SU-DHL-6 (cell line): ENCODE measurements at regions not wholly inside any gene's neighbourhood (a gene's known extent, or its start where the extent isn't known, plus 50 kb on each side); places are given as distances from the start of the nearest gene placed in this dataset.
A peak's percentile ranks its signal among the peaks of the same experiment; 100 is the strongest.

Source experiments
- H2AFZ ChIP-seq: fragments of 200-600 bp; sonication (generic); 2 replicates; pipeline ENCODE4 v1.6.1; 2014; ENCODE audit warnings: low read depth, mild to moderate bottlenecking, moderate library complexity, mixed read lengths, antibody characterized with exemption, low read length; ENCODE audit not compliant: severe bottlenecking
- H3F3A ChIP-seq: fragments of 200-600 bp; shearing (Covaris generic); 2 replicates; pipeline ENCODE4 v1.6.0; 2016; ENCODE audit warnings: antibody characterized with exemption, mild to moderate bottlenecking; ENCODE audit not compliant: insufficient read depth
- H3K27ac ChIP-seq: fragments of 200-600 bp; sonication (generic); 2 replicates; pipeline ENCODE4 v1.5.1; 2016; ENCODE audit warnings: low read depth, mild to moderate bottlenecking, low read length, moderate library complexity, mixed read lengths
- H3K27me3 ChIP-seq: fragments of 200-600 bp; sonication (generic), shearing (Covaris generic); 2 replicates; pipeline ENCODE4 v1.6.0; 2014; ENCODE audit warnings: mild to moderate bottlenecking, low read length
- H3K36me3 ChIP-seq: fragments of 200-600 bp; sonication (generic); 2 replicates; pipeline ENCODE4 v1.6.1; 2014; ENCODE audit warnings: mild to moderate bottlenecking, low read length, mixed read lengths
- H3K4me2 ChIP-seq: fragments of 300-600, 200-600 bp; shearing (Covaris generic), sonication (generic); 2 replicates; pipeline ENCODE4 v1.6.0; 2014; ENCODE audit warnings: low read length, low read depth, mild to moderate bottlenecking; ENCODE audit not compliant: poor library complexity, severe bottlenecking
- H3K4me3 ChIP-seq: fragments of 200-600 bp; sonication (generic); 2 replicates; pipeline ENCODE4 v1.5.1; 2014; ENCODE audit warnings: antibody characterized with exemption, low read length, mild to moderate bottlenecking, mixed read lengths; ENCODE audit not compliant: insufficient read depth, poor library complexity, severe bottlenecking
- H3K79me2 ChIP-seq: fragments of 200-600 bp; sonication (generic); 2 replicates; pipeline ENCODE4 v1.6.1; 2014; ENCODE audit warnings: mild to moderate bottlenecking, low read length, moderate library complexity; ENCODE audit not compliant: insufficient read depth
- H3K9ac ChIP-seq: fragments of 200-600 bp; sonication (generic); 2 replicates; pipeline ENCODE4 v1.7.0; 2014; ENCODE audit warnings: mild to moderate bottlenecking, low read length
- H3K9me2 ChIP-seq: fragments of 200-600 bp; sonication (generic); replicated peaks from 2 replicates; pipeline ENCODE4 v1.6.1; 2014; ENCODE audit warnings: low read length; ENCODE audit not compliant: insufficient read depth
- H3K9me3 ChIP-seq: fragments of 200-600 bp; sonication (generic); 2 replicates; pipeline ENCODE4 v1.6.1; 2014; ENCODE audit warnings: low read length, mixed read lengths; ENCODE audit not compliant: insufficient read depth
- H4K20me1 ChIP-seq: fragments of 200-600 bp; sonication (generic); 2 replicates; pipeline ENCODE4 v1.6.1; 2014; ENCODE audit warnings: low read depth, mild to moderate bottlenecking, antibody characterized with exemption, low read length, moderate library complexity, mixed read lengths
- EZH2phosphoT487 ChIP-seq: fragments of 200-600 bp; sonication (generic), shearing (Covaris generic); conservative IDR thresholded peaks from 2 replicates; pipeline ENCODE4 v1.6.1; 2018; ENCODE audit warnings: mild to moderate bottlenecking, antibody characterized with exemption, low read length, moderate library complexity, mixed read lengths
- TF ChIP-seq, protein P1 (sequence below): fragments of 200-600 bp; sonication (generic); IDR thresholded peaks from one replicate; pipeline ENCODE4 v1.5.1; 2017; ENCODE audit warnings: antibody characterized with exemption, mild to moderate bottlenecking, low read length, moderate library complexity; ENCODE audit not compliant: insufficient read depth, poor library complexity, severe bottlenecking

DNA sequence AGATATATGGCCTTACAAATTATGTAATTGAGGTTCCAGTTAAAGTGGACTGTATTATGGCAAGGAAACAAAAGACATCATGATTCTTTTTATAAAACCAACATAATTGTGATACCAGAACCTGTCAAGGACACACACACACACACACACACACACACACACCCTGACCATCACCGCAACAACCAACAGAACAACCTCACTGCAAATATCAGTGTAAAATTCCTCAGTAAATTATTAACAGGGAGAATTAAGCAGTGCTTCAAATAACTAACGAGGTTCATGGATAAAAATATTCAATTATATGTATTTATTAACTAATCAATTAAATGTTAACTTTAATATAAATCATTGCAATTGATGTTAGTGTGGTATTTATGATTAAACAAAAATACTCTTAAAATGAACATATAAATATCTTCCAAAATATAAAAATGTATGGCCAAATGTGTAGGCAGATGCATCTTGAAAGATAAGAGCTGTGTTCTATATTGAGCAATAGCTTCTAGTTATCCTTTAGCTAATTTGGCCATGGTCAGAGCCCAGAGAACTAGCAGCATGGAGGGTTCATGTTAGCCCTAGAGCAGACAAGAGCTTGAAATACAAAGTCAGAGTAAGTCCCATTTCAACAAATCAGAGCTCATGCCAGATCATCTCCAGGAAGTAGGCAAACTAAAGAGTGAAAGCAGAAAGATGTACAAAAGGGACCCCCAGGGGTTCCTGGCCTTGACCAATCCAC is 280.5 kb upstream of the ADAMTS16 start:
- Histone ChIP-seq H4K20me1 (no peaks in the 10 kb centered on the region), H3K4me2 (no peak overlapping the region), H3K27me3 (no peaks in the 10 kb centered on the region), H3K27ac (no peak overlapping the region), H3K36me3 (no peaks in the 10 kb centered on the region), H2AFZ (peak overlapping the region; percentile 37), H3K9ac (no peak overlapping the region), H3K9me3 (no peaks in the 10 kb centered on the region), H3K9me2 (no peaks in the 10 kb centered on the region), H3F3A (no peaks in the 10 kb centered on the region), H3K4me3 (no peak overlapping the region), H3K79me2 (no peaks in the 10 kb centered on the region)
- TF ChIP-seq, protein P1, sequence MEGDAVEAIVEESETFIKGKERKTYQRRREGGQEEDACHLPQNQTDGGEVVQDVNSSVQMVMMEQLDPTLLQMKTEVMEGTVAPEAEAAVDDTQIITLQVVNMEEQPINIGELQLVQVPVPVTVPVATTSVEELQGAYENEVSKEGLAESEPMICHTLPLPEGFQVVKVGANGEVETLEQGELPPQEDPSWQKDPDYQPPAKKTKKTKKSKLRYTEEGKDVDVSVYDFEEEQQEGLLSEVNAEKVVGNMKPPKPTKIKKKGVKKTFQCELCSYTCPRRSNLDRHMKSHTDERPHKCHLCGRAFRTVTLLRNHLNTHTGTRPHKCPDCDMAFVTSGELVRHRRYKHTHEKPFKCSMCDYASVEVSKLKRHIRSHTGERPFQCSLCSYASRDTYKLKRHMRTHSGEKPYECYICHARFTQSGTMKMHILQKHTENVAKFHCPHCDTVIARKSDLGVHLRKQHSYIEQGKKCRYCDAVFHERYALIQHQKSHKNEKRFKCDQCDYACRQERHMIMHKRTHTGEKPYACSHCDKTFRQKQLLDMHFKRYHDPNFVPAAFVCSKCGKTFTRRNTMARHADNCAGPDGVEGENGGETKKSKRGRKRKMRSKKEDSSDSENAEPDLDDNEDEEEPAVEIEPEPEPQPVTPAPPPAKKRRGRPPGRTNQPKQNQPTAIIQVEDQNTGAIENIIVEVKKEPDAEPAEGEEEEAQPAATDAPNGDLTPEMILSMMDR: no peak
- TF ChIP-seq EZH2phosphoT487: no peak

DNA sequence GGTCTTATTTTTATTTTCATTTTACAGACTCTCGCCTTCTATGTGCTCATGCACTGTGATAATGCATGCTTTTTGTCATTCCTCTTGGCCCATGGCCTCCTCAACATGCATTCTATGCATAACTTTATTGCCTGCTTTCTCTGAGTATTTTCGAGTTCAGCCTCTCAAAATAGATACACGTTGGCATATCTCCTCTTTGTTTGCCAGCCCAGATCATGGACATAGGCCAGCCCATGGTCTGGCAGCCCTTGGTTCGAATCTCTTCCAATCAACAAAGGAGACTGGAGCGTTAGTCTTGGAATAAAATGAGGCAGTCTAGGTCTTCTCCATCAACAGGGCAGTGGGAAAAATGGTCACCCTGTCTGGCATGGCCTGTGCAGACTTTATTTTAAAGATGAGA is 279.5 kb upstream of the ADAMTS16 start:
- no peak overlapping the region for H3K4me3 ChIP-seq
- H3K36me3 ChIP-seq: no peaks in the 10 kb centered on the region
- TF ChIP-seq, protein P1: no peak
- no peak for TF ChIP-seq EZH2phosphoT487
- no peak overlapping the region for H3K9ac ChIP-seq
- H4K20me1 ChIP-seq: no peaks in the 10 kb centered on the region
- H3K27me3 ChIP-seq: no peaks in the 10 kb centered on the region
- H3K9me2 ChIP-seq: no peaks in the 10 kb centered on the region
- no peaks in the 10 kb centered on the region for H3K9me3 ChIP-seq
- no peak overlapping the region for H3K27ac ChIP-seq
- H3K79me2 ChIP-seq: no peaks in the 10 kb centered on the region
- no peak overlapping the region for H2AFZ ChIP-seq
- H3K4me2 ChIP-seq: no peak overlapping the region
- H3F3A ChIP-seq: no peaks in the 10 kb centered on the region

DNA sequence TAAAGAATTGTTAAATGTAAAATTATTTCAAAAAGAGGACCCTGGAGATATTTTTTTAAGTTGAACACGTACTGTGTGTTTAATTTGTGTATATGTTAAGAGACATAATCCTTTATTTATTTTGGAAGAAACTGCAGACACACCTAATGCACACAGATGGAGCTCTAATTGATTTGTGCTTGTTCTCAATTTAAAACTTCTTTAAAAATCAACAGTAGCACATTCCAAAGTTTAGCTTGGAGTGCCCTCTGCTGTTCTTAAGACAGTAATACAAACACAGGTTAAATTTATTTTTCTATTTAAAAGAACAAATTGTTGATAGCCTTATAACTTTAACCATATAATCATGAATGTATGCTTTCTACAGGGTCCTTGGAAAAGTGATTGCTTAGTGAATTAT is 277.6 kb upstream of the ADAMTS16 start:
- Histone ChIP-seq H3K79me2 (no peaks in the 10 kb centered on the region), H4K20me1 (no peaks in the 10 kb centered on the region), H3K27ac (no peak overlapping the region), H2AFZ (no peak overlapping the region), H3K9me3 (no peaks in the 10 kb centered on the region), H3K4me2 (no peak overlapping the region), H3K9ac (no peak overlapping the region), H3F3A (no peaks in the 10 kb centered on the region), H3K36me3 (no peaks in the 10 kb centered on the region), H3K27me3 (no peaks in the 10 kb centered on the region), H3K9me2 (no peaks in the 10 kb centered on the region), H3K4me3 (no peak overlapping the region)
- no peak for TF ChIP-seq EZH2phosphoT487
- TF ChIP-seq, protein P1: peak; percentile 42
